Neural crest cell (in vitro differentiated cells): ENCODE measurements at regions not wholly inside any gene's neighbourhood (a gene's known extent, or its start where the extent isn't known, plus 50 kb on each side); places are given as distances from the start of the nearest gene placed in this dataset.
A peak's percentile ranks its signal among the peaks of the same experiment; 100 is the strongest.

Experiments
- DNase-seq: peaks from one replicate; pipeline ENCODE4 v3.0.0; 2021; ENCODE audit warnings: low read depth, mixed read lengths, low spot score
- H3K27ac Mint-ChIP-seq: one replicate; pipeline ENCODE4 v1.8.0; 2021; ENCODE audit warnings: mild to moderate bottlenecking, mixed read lengths; ENCODE audit not compliant: unreplicated experiment
- H3K27me3 Mint-ChIP-seq: 2 replicates; pipeline ENCODE4 v1.8.0; 2021; ENCODE audit warnings: low read depth, mild to moderate bottlenecking, mixed read lengths
- H3K36me3 Mint-ChIP-seq: 2 replicates; pipeline ENCODE4 v1.8.0; 2021; ENCODE audit warnings: low read depth, mild to moderate bottlenecking, mixed read lengths
- H3K4me1 Mint-ChIP-seq: 2 replicates; pipeline ENCODE4 v1.8.0; 2021; ENCODE audit warnings: mixed read lengths
- H3K4me3 Mint-ChIP-seq: one replicate; pipeline ENCODE4 v1.8.0; 2021; ENCODE audit warnings: mild to moderate bottlenecking, mixed read lengths
- H3K9me3 Mint-ChIP-seq: 2 replicates; pipeline ENCODE4 v1.8.0; 2021; ENCODE audit warnings: mixed read lengths
- TF ChIP-seq, protein P1 (sequence below): fragments of 200-600 bp; sonication (generic); conservative IDR thresholded peaks from 2 replicates; pipeline ENCODE4 v1.5.0; 2021; ENCODE audit warnings: antibody characterized with exemption, mild to moderate bottlenecking

DNA sequence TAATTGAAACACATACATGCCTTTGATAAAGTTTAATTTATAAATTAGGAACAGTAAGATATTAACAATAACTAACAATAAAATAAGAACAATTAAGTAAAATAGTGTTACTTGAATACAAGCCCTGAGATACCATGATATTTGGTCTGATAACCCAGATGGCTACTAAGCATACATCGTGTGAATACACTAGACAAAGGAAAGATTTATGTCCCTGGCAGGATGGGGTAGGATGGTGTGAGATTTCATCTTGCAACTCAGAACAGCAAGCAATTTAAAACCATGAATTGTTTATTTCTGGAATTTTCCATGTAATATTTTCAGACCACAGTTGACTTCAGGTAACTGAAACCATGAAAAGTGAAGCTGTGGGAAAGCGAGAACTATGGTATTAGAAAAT, 169.5 kb downstream of the DIPK2A start:
- Mint-ChIP-seq H3K4me3 (no peak overlapping the region), H3K27me3 (no peaks in the 10 kb centered on the region), H3K36me3 (no peaks in the 10 kb centered on the region), H3K9me3 (peaks cover 3% of the 10 kb centered on the region), H3K27ac (no peak overlapping the region), H3K4me1 (peaks cover 20% of the 10 kb centered on the region)
- DNase-seq, result no peak
- TF ChIP-seq, protein P1, sequence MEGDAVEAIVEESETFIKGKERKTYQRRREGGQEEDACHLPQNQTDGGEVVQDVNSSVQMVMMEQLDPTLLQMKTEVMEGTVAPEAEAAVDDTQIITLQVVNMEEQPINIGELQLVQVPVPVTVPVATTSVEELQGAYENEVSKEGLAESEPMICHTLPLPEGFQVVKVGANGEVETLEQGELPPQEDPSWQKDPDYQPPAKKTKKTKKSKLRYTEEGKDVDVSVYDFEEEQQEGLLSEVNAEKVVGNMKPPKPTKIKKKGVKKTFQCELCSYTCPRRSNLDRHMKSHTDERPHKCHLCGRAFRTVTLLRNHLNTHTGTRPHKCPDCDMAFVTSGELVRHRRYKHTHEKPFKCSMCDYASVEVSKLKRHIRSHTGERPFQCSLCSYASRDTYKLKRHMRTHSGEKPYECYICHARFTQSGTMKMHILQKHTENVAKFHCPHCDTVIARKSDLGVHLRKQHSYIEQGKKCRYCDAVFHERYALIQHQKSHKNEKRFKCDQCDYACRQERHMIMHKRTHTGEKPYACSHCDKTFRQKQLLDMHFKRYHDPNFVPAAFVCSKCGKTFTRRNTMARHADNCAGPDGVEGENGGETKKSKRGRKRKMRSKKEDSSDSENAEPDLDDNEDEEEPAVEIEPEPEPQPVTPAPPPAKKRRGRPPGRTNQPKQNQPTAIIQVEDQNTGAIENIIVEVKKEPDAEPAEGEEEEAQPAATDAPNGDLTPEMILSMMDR, result no peak

DNA sequence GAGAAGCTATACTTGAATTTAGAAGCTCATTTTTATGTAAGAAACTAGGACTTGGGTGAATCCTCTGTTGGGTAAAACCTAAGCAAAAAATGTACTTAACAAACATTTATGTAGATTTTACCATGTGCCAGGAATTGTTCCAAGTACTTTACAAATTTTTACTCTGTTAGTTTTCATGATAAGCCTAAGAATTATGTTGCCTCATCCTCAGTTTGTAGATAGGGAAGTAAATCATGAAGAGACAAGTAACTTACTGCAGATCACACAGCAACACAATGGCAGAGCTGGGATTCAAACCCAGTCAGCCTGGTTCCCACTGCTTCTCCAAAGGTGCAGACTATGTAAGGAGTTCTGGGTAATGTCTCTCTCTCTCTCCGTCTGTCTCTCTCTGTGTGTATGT, 169.9 kb downstream of the DIPK2A start:
- H3K27ac Mint-ChIP-seq, result peak overlapping the region; percentile 70
- TF ChIP-seq, protein P1, result no peak
- H3K36me3 Mint-ChIP-seq, result no peaks in the 10 kb centered on the region
- H3K27me3 Mint-ChIP-seq, result no peaks in the 10 kb centered on the region
- no peak for DNase-seq
- peaks cover 3% of the 10 kb centered on the region for H3K9me3 Mint-ChIP-seq
- H3K4me1 Mint-ChIP-seq, result peaks cover 16% of the 10 kb centered on the region
- H3K4me3 Mint-ChIP-seq, result no peak overlapping the region

DNA sequence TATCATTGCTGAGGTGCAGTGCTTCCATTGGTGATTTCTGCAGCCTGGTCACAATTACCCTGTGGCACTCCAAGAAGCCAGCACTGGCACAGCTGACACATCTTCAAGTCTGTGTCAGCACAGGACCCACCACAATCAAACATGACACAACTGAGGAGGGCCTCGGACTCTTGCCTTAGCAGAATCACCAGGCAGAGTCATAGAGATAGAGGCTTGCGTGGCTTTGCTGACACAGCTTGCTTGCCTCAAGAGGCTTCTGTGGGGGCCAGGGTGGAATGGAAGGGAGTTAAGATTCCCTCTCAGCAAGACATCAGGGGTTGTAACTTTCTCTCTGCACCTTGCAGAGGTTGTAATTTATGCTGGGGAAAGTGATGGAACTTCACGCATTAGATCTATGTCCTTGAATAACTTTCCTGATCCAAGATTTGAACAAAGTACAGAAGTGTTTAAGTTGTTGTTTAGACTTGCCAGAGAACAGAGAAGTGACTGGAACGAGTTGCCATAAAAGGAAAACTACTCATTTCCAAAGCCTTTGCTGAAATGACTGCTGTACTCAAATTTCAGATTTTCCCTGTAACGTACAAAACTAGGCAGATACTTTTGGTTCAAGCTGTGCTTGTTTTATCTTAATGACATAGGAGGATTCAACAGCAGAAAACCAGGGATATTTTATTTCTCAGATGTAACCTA, 170.7 kb downstream of the DIPK2A start:
- no peak for DNase-seq
- Mint-ChIP-seq H3K4me1 (peaks cover 9% of the 10 kb centered on the region), H3K36me3 (no peaks in the 10 kb centered on the region), H3K27me3 (no peaks in the 10 kb centered on the region), H3K27ac (no peak overlapping the region), H3K9me3 (peaks cover under 1% of the 10 kb centered on the region), H3K4me3 (no peak overlapping the region)
- TF ChIP-seq, protein P1, result no peak

DNA sequence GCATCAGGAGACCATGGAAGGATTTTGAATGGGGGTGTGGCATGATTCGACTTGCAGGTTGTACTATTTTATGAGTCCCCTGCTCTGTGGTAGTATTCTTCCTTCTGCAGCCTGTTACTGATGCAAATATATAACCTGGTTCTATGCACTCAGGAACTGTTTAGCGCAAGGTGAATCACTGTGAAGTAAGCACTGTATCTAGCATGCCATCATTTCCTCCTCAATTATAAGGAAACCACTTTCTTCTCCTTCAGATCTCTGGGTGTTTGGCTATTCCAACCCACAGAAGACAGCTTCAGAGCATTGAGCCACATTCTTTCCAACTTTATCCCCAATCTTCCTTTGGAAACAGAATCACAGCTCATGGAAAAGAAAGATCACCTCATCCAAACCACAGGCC, 176.7 kb downstream of the DIPK2A start:
- no peak overlapping the region for H3K4me3 Mint-ChIP-seq
- TF ChIP-seq, protein P1, result no peak
- H3K27ac Mint-ChIP-seq, result no peak overlapping the region
- no peaks in the 10 kb centered on the region for H3K36me3 Mint-ChIP-seq
- no peaks in the 10 kb centered on the region for H3K9me3 Mint-ChIP-seq
- DNase-seq, result no peak
- H3K4me1 Mint-ChIP-seq, result no peaks in the 10 kb centered on the region
- no peaks in the 10 kb centered on the region for H3K27me3 Mint-ChIP-seq

DNA sequence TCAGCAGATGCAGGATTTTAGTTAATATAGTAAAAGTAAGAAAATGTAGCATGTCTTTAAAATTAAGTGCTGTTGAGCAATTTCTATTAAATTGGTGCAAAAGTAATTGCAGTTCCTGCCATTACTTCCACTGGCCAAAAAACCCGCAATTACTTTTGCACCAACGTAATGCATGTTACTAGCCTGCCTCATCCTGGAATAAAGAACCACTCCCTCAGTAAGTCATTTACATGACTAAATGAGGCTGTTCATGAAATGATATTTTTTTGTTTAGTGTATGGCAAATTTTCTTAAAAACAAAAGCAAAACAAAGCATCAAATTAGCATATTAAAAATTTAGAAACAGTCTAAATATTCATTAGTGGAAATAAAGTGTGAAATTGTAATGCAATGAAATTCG, 180.4 kb downstream of the DIPK2A start:
- TF ChIP-seq, protein P1, result no peak
- H3K4me1 Mint-ChIP-seq, result no peaks in the 10 kb centered on the region
- H3K27ac Mint-ChIP-seq, result no peak overlapping the region
- DNase-seq, result no peak
- H3K36me3 Mint-ChIP-seq, result no peaks in the 10 kb centered on the region
- H3K4me3 Mint-ChIP-seq, result no peak overlapping the region
- H3K27me3 Mint-ChIP-seq, result no peaks in the 10 kb centered on the region
- H3K9me3 Mint-ChIP-seq, result no peaks in the 10 kb centered on the region
